ENCODE measurements at regions not wholly inside any gene's neighbourhood (a gene's known extent, or its start where the extent isn't known, plus 50 kb on each side); places are given as distances from the start of the nearest gene placed in this dataset.

DNA sequence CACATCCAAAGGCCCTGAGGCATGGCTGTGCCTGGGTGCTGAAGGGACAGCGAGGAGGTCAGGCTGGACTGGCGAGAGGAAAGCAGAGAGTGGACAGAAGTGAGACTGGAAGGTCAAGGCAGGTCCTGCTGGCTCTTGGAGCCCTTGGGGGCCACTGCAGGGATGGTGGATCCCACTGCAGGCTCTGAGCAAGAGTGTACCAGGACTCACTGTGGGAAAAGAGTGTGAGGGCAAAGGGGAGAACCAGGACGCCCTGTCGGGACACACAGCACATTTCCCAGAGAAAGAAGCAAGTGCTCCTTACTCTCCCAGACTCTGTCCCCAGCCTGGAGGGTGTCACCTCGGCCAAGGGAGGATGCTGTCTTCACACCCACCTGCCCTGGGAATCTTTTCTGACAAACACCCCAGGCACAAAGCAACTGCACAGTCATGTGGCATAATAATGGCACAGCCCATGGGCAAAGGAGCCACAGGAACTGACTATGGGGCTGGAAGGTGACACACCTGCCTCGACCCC, 172.3 kb upstream of the CST7 start:
- no peak overlapping the region for H2AFZ ChIP-seq (ENCODE audit: insufficient read depth, low read depth, low read length, poor library complexity, severe bottlenecking)
- no peak overlapping the region for H3K9ac ChIP-seq (ENCODE audit: insufficient read depth, low read length, poor library complexity, severe bottlenecking)
- TF ChIP-seq, protein P1, sequence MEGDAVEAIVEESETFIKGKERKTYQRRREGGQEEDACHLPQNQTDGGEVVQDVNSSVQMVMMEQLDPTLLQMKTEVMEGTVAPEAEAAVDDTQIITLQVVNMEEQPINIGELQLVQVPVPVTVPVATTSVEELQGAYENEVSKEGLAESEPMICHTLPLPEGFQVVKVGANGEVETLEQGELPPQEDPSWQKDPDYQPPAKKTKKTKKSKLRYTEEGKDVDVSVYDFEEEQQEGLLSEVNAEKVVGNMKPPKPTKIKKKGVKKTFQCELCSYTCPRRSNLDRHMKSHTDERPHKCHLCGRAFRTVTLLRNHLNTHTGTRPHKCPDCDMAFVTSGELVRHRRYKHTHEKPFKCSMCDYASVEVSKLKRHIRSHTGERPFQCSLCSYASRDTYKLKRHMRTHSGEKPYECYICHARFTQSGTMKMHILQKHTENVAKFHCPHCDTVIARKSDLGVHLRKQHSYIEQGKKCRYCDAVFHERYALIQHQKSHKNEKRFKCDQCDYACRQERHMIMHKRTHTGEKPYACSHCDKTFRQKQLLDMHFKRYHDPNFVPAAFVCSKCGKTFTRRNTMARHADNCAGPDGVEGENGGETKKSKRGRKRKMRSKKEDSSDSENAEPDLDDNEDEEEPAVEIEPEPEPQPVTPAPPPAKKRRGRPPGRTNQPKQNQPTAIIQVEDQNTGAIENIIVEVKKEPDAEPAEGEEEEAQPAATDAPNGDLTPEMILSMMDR (IDR thresholded peaks at IDR 0.05): no peak
- WGBS (ENCODE audit: insufficient coverage): 98% methylated on average over 5 of the region's 6 CpGs
- H3K79me2 ChIP-seq (ENCODE audit: insufficient read depth, low read length): no peaks in the 10 kb centered on the region
- no peak overlapping the region for H3K27ac ChIP-seq (ENCODE audit: low read depth in 1 of 2, low read length in 2 of 2)
- Mint-ChIP-seq H3K9me3 (peaks cover 8 to 16% (median 9%) of the 10 kb centered on the region in 7 donors), H3K4me3 (no peak overlapping the region), H3K27me3 (ENCODE audit: low read depth in 3 of 3) (peaks cover 9 to 22% (median 16%) of the 10 kb centered on the region in 3 donors), H3K4me1 (peaks cover 2% of the 10 kb centered on the region), H3K36me3 (no peaks in the 10 kb centered on the region), H3K27ac (no peak overlapping the region)
- DNase-seq: no peak
- H3K36me3 ChIP-seq (replicated peaks in 1 of 2; ENCODE audit: control insufficient read depth in 1 of 2, insufficient read depth in 2 of 2, low read length in 2 of 2): no peaks in the 10 kb centered on the region
- H3K4me1 ChIP-seq (ENCODE audit: control insufficient read depth in 1 of 2, insufficient read depth in 2 of 2, low read length in 2 of 2): no peaks in the 10 kb centered on the region
- peaks cover 0 to 3% of the 10 kb centered on the region in 2 donors for H3K9me3 ChIP-seq (replicated peaks in 1 of 2; ENCODE audit: control insufficient read depth in 1 of 2, insufficient read depth in 1 of 2, low read length in 2 of 2)
- no peak overlapping the region for H3K4me3 ChIP-seq (replicated peaks in 1 of 3; ENCODE audit: low read depth in 2 of 3, low read length in 3 of 3)
- H3K4me2 ChIP-seq (replicated peaks; ENCODE audit: extremely low read depth, low read length, poor library complexity, severe bottlenecking): no peak overlapping the region
- H3K27me3 ChIP-seq (ENCODE audit: control insufficient read depth in 2 of 2, insufficient read depth in 2 of 2, low read length in 2 of 2): peaks cover 0 to 7% of the 10 kb centered on the region in 2 donors
- no peaks in the 10 kb centered on the region for H4K20me1 ChIP-seq (ENCODE audit: insufficient read depth, low read length)
- intact Hi-C loops (cut with micrococcal nuclease): no loop called here

DNA sequence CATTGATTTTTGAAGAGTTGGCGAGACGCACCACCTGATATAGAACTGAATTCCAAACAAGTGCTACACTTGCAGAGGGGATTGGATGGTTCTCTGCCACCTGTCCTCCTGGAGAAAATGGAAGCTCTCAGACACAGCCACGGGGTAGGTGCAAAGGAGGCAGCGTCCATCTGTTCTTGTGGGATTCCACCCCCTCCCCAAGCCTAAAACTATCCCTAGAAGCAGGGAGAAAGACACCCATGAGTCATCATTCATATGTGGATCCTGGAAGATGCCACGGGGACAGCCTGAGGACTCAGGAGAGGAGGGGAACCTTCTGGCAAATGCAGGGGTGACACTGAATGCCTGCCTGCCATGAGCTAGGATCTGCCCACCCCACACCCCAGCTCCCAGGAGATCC, 171.3 kb upstream of the CST7 start:
- TF ChIP-seq, protein P1 (IDR thresholded peaks at IDR 0.05): no peak
- Histone ChIP-seq H3K4me3 (replicated peaks in 1 of 3; ENCODE audit: low read depth in 2 of 3, low read length in 3 of 3) (no peak overlapping the region), H3K27ac (ENCODE audit: low read depth in 1 of 2, low read length in 2 of 2) (no peak overlapping the region), H3K79me2 (ENCODE audit: insufficient read depth, low read length) (no peaks in the 10 kb centered on the region), H3K4me1 (ENCODE audit: control insufficient read depth in 1 of 2, insufficient read depth in 2 of 2, low read length in 2 of 2) (no peaks in the 10 kb centered on the region), H4K20me1 (ENCODE audit: insufficient read depth, low read length) (no peaks in the 10 kb centered on the region), H3K27me3 (ENCODE audit: control insufficient read depth in 2 of 2, insufficient read depth in 2 of 2, low read length in 2 of 2) (peaks cover 0 to 7% of the 10 kb centered on the region in 2 donors), H3K36me3 (replicated peaks in 1 of 2; ENCODE audit: control insufficient read depth in 1 of 2, insufficient read depth in 2 of 2, low read length in 2 of 2) (no peaks in the 10 kb centered on the region), H2AFZ (ENCODE audit: insufficient read depth, low read depth, low read length, poor library complexity, severe bottlenecking) (no peak overlapping the region), H3K9me3 (replicated peaks in 1 of 2; ENCODE audit: control insufficient read depth in 1 of 2, insufficient read depth in 1 of 2, low read length in 2 of 2) (peaks cover 0 to 3% of the 10 kb centered on the region in 2 donors), H3K9ac (ENCODE audit: insufficient read depth, low read length, poor library complexity, severe bottlenecking) (no peak overlapping the region), H3K4me2 (replicated peaks; ENCODE audit: extremely low read depth, low read length, poor library complexity, severe bottlenecking) (no peak overlapping the region)
- H3K4me3 Mint-ChIP-seq: no peak overlapping the region
- no peaks in the 10 kb centered on the region for H3K36me3 Mint-ChIP-seq
- WGBS (ENCODE audit: insufficient coverage): 83% methylated on average over 1 of the region's 5 CpGs
- no peak overlapping the region for H3K27ac Mint-ChIP-seq
- DNase-seq: no peak
- H3K4me1 Mint-ChIP-seq: no peaks in the 10 kb centered on the region
- H3K9me3 Mint-ChIP-seq: peaks cover 7 to 16% (median 9%) of the 10 kb centered on the region in 7 donors
- intact Hi-C loops (cut with micrococcal nuclease): no loop called here
- peaks cover 8 to 19% (median 16%) of the 10 kb centered on the region in 3 donors for H3K27me3 Mint-ChIP-seq (ENCODE audit: low read depth in 3 of 3)

Measured in CD14-positive monocyte (primary cell).